Vagina (tissue), 2 donors: ENCODE measurements at regions not wholly inside any gene's neighbourhood (a gene's known extent, or its start where the extent isn't known, plus 50 kb on each side); places are given as distances from the start of the nearest gene placed in this dataset.

Experiments used
- POLR2AphosphoS5 ChIP-seq, 2 donors: sonication (generic); formaldehyde crosslinking; IDR thresholded peaks; one replicate each; pipeline ENCODE4 v1.9.0; 2017; ENCODE audit warnings: antibody characterized with exemption in 2 of 2, mild to moderate bottlenecking in 2 of 2, low read depth in 1 of 2; ENCODE audit not compliant: insufficient read depth in 1 of 2
- TF ChIP-seq, protein P1 (sequence below), 3 experiments: fragments of 450-650 bp in 2 of 3; fragments of 200-600 bp in 1 of 3; sonication (generic) in 1 of 3; IDR thresholded peaks; one replicate each; pipeline ENCODE4 v1.5.1; 2017 to 2019; ENCODE audit warnings: antibody characterized with exemption in 3 of 3, mild to moderate bottlenecking in 2 of 3, moderate library complexity in 2 of 3

DNA sequence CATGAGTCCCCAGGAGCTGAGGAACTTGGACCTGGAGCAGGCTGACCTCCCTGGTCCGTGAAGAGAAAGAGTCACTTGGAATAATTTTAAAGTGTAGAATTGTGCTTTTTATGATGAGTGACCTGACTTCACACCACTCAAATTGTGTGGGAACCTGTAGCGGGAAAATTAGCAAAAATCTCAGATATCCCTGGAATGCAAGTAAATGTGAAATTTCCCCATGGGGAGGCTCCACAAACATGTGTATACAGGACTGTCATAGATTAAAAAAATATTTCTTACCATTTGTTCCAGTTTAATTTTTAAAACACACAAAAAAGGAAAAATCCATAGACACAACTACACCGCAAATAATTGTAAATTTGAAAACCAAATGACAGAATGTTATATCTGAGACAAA is 1079.6 kb upstream of the PABPC4L start:
- TF ChIP-seq, protein P1, sequence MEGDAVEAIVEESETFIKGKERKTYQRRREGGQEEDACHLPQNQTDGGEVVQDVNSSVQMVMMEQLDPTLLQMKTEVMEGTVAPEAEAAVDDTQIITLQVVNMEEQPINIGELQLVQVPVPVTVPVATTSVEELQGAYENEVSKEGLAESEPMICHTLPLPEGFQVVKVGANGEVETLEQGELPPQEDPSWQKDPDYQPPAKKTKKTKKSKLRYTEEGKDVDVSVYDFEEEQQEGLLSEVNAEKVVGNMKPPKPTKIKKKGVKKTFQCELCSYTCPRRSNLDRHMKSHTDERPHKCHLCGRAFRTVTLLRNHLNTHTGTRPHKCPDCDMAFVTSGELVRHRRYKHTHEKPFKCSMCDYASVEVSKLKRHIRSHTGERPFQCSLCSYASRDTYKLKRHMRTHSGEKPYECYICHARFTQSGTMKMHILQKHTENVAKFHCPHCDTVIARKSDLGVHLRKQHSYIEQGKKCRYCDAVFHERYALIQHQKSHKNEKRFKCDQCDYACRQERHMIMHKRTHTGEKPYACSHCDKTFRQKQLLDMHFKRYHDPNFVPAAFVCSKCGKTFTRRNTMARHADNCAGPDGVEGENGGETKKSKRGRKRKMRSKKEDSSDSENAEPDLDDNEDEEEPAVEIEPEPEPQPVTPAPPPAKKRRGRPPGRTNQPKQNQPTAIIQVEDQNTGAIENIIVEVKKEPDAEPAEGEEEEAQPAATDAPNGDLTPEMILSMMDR (IDR thresholded peaks at IDR 0.05): no peak
- no peak for TF ChIP-seq POLR2AphosphoS5 (IDR thresholded peaks at IDR 0.05; ENCODE audit: insufficient read depth in 1 of 2, low read depth in 1 of 2)
